DMS53 (cell line): ENCODE measurements at regions not wholly inside any gene's neighbourhood (a gene's known extent, or its start where the extent isn't known, plus 50 kb on each side); places are given as distances from the start of the nearest gene placed in this dataset.

Source experiments
- DNase-seq: peaks from one replicate; lab custom pipeline; 2025; lab: John Stamatoyannopoulos, UW

- DNase-seq: peak; percentile 49
Measured at GRCh38 chr5:134063188-134063820, 51.2 kb upstream of the TCF7 start.

- no peak for DNase-seq
Measured at GRCh38 chr5:134059758-134060495, 54.6 kb upstream of the TCF7 start.

- DNase-seq: no peak
Measured at GRCh38 chr5:134055015-134055414, 50.2 kb upstream of the VDAC1 start.
